ENCODE measurements at regions not wholly inside any gene's neighbourhood (a gene's known extent, or its start where the extent isn't known, plus 50 kb on each side); places are given as distances from the start of the nearest gene placed in this dataset.

- Histone ChIP-seq H3K4me2 (ENCODE audit: insufficient read depth in 1 of 2, low read depth in 2 of 2, low read length in 2 of 2) (no peak overlapping the region), H3K23ac (ENCODE audit: insufficient read length) (no peak overlapping the region), H3K79me2 (ENCODE audit: control insufficient read depth in 1 of 2, insufficient read depth in 2 of 2, low read length in 2 of 2) (no peaks in the 10 kb centered on the region), H2BK20ac (ENCODE audit: low read length) (no peak overlapping the region), H3K4me1 (replicated peaks in 1 of 4; ENCODE audit: control insufficient read depth in 3 of 4, insufficient read depth in 4 of 4, low read length in 3 of 4) (peaks cover 0 to 6% (median 3%) of the 10 kb centered on the region in 4 experiments; a peak in 1 of 7 replicates), H4K8ac (ENCODE audit: extremely low read depth, insufficient read depth, low read length) (no peak overlapping the region), H4K5ac (ENCODE audit: insufficient read length, low read depth, low read length) (no peak overlapping the region), H4K20me1 (replicated peaks in 1 of 2; ENCODE audit: control insufficient read depth in 1 of 2, insufficient read depth in 2 of 2, low read length in 2 of 2) (no peaks in the 10 kb centered on the region), H2BK15ac (ENCODE audit: low read length) (no peak overlapping the region), H3K36me3 (ENCODE audit: control insufficient read depth in 2 of 4, insufficient read depth in 4 of 4, low read length in 3 of 4) (no peaks in the 10 kb centered on the region), H2AFZ (ENCODE audit: low read length) (no peak overlapping the region; the same call in 1 of the 2 replicates), H3K9me3 (ENCODE audit: insufficient read depth in 2 of 2, low read depth in 1 of 2, low read length in 1 of 2) (peaks cover 3 to 7% of the 10 kb centered on the region in 2 experiments; a peak in 2 of 4 replicates), H3K27ac (ENCODE audit: low read depth, low read length) (no peak overlapping the region), H2BK120ac (replicated peaks; ENCODE audit: low read depth, low read length) (no peak overlapping the region), H3K27me3 (replicated peaks in 1 of 4; ENCODE audit: control insufficient read depth in 3 of 4, extremely low read depth in 1 of 4, insufficient read depth in 3 of 4, low read length in 3 of 4) (no peaks in the 10 kb centered on the region), H2BK12ac (ENCODE audit: low read depth, low read length) (no peak overlapping the region), H3K56ac (replicated peaks; ENCODE audit: insufficient read length, low read depth, low read length) (no peak overlapping the region), H3K18ac (ENCODE audit: extremely low read depth, low read length) (no peak overlapping the region), H3K4ac (replicated peaks; ENCODE audit: insufficient read length, low read depth, low read length) (no peak overlapping the region), H2BK5ac (ENCODE audit: low read depth, low read length) (no peak overlapping the region), H3K14ac (ENCODE audit: insufficient read length) (no peak overlapping the region), H3K4me3 (ENCODE audit: extremely low read depth in 1 of 4, insufficient read depth in 2 of 4, low read depth in 3 of 4, low read length in 4 of 4) (no peak overlapping the region), H3K79me1 (ENCODE audit: low read depth, low read length) (no peaks in the 10 kb centered on the region), H2AK5ac (ENCODE audit: low read depth, low read length) (no peak overlapping the region), H4K91ac (replicated peaks; ENCODE audit: insufficient read length, low read length) (no peak overlapping the region), H3K23me2 (ENCODE audit: low read depth, low read length) (no peaks in the 10 kb centered on the region), H3K9ac (replicated peaks in 1 of 4; ENCODE audit: extremely low read depth in 1 of 4, low read depth in 3 of 4, low read length in 3 of 4) (no peak overlapping the region)
- FAIRE-seq (no peak), DNase-seq (ENCODE audit: low read depth in 1 of 2, low spot score in 2 of 2) (peak in 1 of 2 experiments; percentile 29)
- POLR2A ChIA-PET (ENCODE audit: partially characterized antibody): no interaction called here
- CTCF ChIA-PET (ENCODE audit: partially characterized antibody): interaction anchor here (0.9 to 1.2 kb wide), 2 partner anchors 9 to 85 kb away, joined by 3 read pairs; no protein-coding TSS in a partner anchor
- 85% methylated on average over 15 of the region's 17 CpGs; no CpG with 5 or more reads in 1 of the 2 experiments for WGBS, 2 experiments (ENCODE audit: extremely low coverage in 1 of 2, insufficient coverage in 1 of 2, insufficient read length in 1 of 2, insufficient replicate concordance in 2 of 2, low coverage in 1 of 2, low lambda C conversion rate in 2 of 2, missing lambda C conversion rate in 1 of 2)
- TF ChIP-seq SIN3A (conservative IDR thresholded peaks at IDR 0.05 in 1 of 2, IDR thresholded peaks at IDR 0.05 in 1 of 2; ENCODE audit: low read depth in 1 of 2, low read length in 2 of 2): no peak
- TF ChIP-seq BRCA1 (IDR thresholded peaks at IDR 0.05; ENCODE audit: low read depth, low read length): no peak
- no peak for TF ChIP-seq USF2 (IDR thresholded peaks at IDR 0.05; ENCODE audit: low read length)
- TF ChIP-seq EP300 (IDR thresholded peaks at IDR 0.05; ENCODE audit: borderline replicate concordance in 1 of 2, low read depth in 2 of 2, low read length in 2 of 2): no peak
- TF ChIP-seq NRF1 (IDR thresholded peaks at IDR 0.05; ENCODE audit: low read depth, low read length): no peak
- no peak for TF ChIP-seq KDM5A (IDR thresholded peaks at IDR 0.05; ENCODE audit: low read length)
- no peak for TF ChIP-seq TAF1 (IDR thresholded peaks at IDR 0.05; ENCODE audit: low read depth, low read length)
- TF ChIP-seq ATF2 (IDR thresholded peaks at IDR 0.05; ENCODE audit: low read length): no peak
- no peak for TF ChIP-seq YY1 (IDR thresholded peaks at IDR 0.05; ENCODE audit: low read depth, low read length)
These were observed 100.1 kb upstream of the ALDH1A3 start for GRCh38 chr15:100779331-100780207.

All from H1 (cell line).